Right lobe of liver (tissue), 6 donors: ENCODE measurements at regions not wholly inside any gene's neighbourhood (a gene's known extent, or its start where the extent isn't known, plus 50 kb on each side); places are given as distances from the start of the nearest gene placed in this dataset.

Experiments
- ATAC-seq, 4 donors: fragments of 200-7000 bp; cut with Tn5 transposase; one replicate each; pipeline ENCODE4 v1.9.1; 2020; ENCODE audit warnings: mild to moderate bottlenecking in 4 of 4, moderate library complexity in 4 of 4
- DNase-seq, 3 donors: peaks; one replicate each; pipeline ENCODE4 v3.0.0-alpha.2; 2020
- H3K27ac ChIP-seq, 3 donors: fragments of 200-600 bp; one replicate each; pipeline ENCODE4 v1.8.0; 2022
- H3K27me3 ChIP-seq, 2 donors: fragments of 200-600 bp; one replicate each; pipeline ENCODE4 v1.8.0; 2022
- H3K36me3 ChIP-seq, 4 donors: fragments of 200-600 bp; sonication (generic) in 1 of 4; one replicate each; pipeline versions ENCODE4 v1.5.1 to v1.8.0; 2017 to 2022; ENCODE audit warnings: control low read depth in 1 of 4
- H3K4me1 ChIP-seq, 4 donors: fragments of 200-600 bp; sonication (generic) in 1 of 4; one replicate each; pipeline versions ENCODE4 v1.5.1 to v1.8.0; 2017 to 2022; ENCODE audit warnings: control low read depth in 1 of 4
- H3K4me3 ChIP-seq, 3 donors: fragments of 200-600 bp; one replicate each; pipeline ENCODE4 v1.8.0; 2022
- H3K9me3 ChIP-seq, 4 donors: fragments of 200-600 bp; sonication (generic) in 1 of 4; one replicate each; pipeline versions ENCODE4 v1.5.1 to v1.8.0; 2017 to 2022; ENCODE audit warnings: control low read depth in 1 of 4
- CTCF ChIP-seq, 4 donors: fragments of 200-600 bp in 3 of 4; fragments of 450-650 bp in 1 of 4; IDR thresholded peaks; one replicate each; pipeline versions ENCODE4 v1.5.1 to v1.8.0; 2016 to 2022; ENCODE audit warnings: antibody characterized with exemption in 4 of 4, mild to moderate bottlenecking in 2 of 4
- POLR2A ChIP-seq: fragments of 450-650 bp; IDR thresholded peaks from one replicate; pipeline ENCODE4 v1.6.1; 2017; ENCODE audit warnings: antibody characterized with exemption, mild to moderate bottlenecking
- WGBS: methylation state at CpG from one replicate; pipeline ENCODE4 v1.1.6; 2018; ENCODE audit warnings: low coverage, low lambda C conversion rate; ENCODE audit not compliant: insufficient coverage; ENCODE audit errors: missing lambda C conversion rate; 5-methylcytosine and 5-hydroxymethylcytosine counted together
- intact Hi-C, 2 donors: fragments of 100-400 bp; cut with DNase I; formaldehyde crosslinking; loops; one replicate each; pipeline versions ENCODE4 v1.11.2 to v1.14.1; 2022
- donor health status: DM: no; HTN: yes; CAD: no.
- donor health status: DM: no; HTN: no; CAD: no.
- donor health status: DM: no; HTN: no; CAD: no.
- donor health status: DM: no; HTN: yes; CAD: no.
- donor health status: DM: no; HTN: yes; CAD: no.

GRCh38 chr6:87884203-87884602 is 163.4 kb upstream of the SPACA1 start:
- no peak for TF ChIP-seq CTCF (IDR thresholded peaks at IDR 0.05)
- no peak for TF ChIP-seq POLR2A
- Histone ChIP-seq H3K27ac (no peak overlapping the region), H3K4me1 (no peaks in the 10 kb centered on the region), H3K4me3 (no peak overlapping the region), H3K9me3 (no peaks in the 10 kb centered on the region), H3K27me3 (no peaks in the 10 kb centered on the region), H3K36me3 (no peaks in the 10 kb centered on the region)
- WGBS = 78% methylated on average over 1 of the region's 1 CpG
- intact Hi-C loops = no loop called here
- peak in 2 of 4 donors; percentile 18 to 25 for ATAC-seq
- no peak for DNase-seq

- Histone ChIP-seq H3K4me1 (no peaks in the 10 kb centered on the region), H3K27me3 (no peaks in the 10 kb centered on the region), H3K27ac (no peak overlapping the region), H3K36me3 (no peaks in the 10 kb centered on the region), H3K9me3 (no peaks in the 10 kb centered on the region), H3K4me3 (no peak overlapping the region)
- TF ChIP-seq POLR2A (no peak), CTCF (IDR thresholded peaks at IDR 0.05) (no peak)
- intact Hi-C loops = no loop called here
- 70% methylated on average over 4 of the region's 4 CpGs for WGBS
- ATAC-seq (no peak), DNase-seq (no peak)
Measured at GRCh38 chr6:87881342-87881895, 166.2 kb upstream of the SPACA1 start.

- H3K9me3 ChIP-seq = no peaks in the 10 kb centered on the region
- no peak overlapping the region for H3K4me3 ChIP-seq
- ATAC-seq (no peak), DNase-seq (no peak)
- TF ChIP-seq POLR2A (no peak), CTCF (IDR thresholded peaks at IDR 0.05) (no peak)
- no peaks in the 10 kb centered on the region for H3K4me1 ChIP-seq
- no peaks in the 10 kb centered on the region for H3K27me3 ChIP-seq
- H3K27ac ChIP-seq = no peak overlapping the region
- H3K36me3 ChIP-seq = no peaks in the 10 kb centered on the region
- 75% methylated on average over 5 of the region's 7 CpGs for WGBS
- intact Hi-C loops = no loop called here
Measured at GRCh38 chr6:87879132-87879861, 168.3 kb upstream of the SPACA1 start.

- no peak for ATAC-seq
- WGBS = 25% methylated on average over 1 of the region's 1 CpG
- intact Hi-C loops = no loop called here
- Histone ChIP-seq H3K4me3 (no peak overlapping the region), H3K36me3 (no peaks in the 10 kb centered on the region), H3K9me3 (no peaks in the 10 kb centered on the region), H3K27ac (no peak overlapping the region), H3K27me3 (no peaks in the 10 kb centered on the region), H3K4me1 (no peaks in the 10 kb centered on the region)
- no peak for TF ChIP-seq POLR2A
- no peak for TF ChIP-seq CTCF (IDR thresholded peaks at IDR 0.05)
- DNase-seq = no peak
Measured at GRCh38 chr6:87875781-87876180, 171.9 kb upstream of the SPACA1 start.
